Activated naive CD4-positive, alpha-beta T cell (primary cell): ENCODE measurements at regions not wholly inside any gene's neighbourhood (a gene's known extent, or its start where the extent isn't known, plus 50 kb on each side); places are given as distances from the start of the nearest gene placed in this dataset.

ENCODE experiments used
- DNase-seq, 4 experiments: peaks; one replicate each; lab custom pipeline; 2025; lab: John Stamatoyannopoulos, UW

DNA sequence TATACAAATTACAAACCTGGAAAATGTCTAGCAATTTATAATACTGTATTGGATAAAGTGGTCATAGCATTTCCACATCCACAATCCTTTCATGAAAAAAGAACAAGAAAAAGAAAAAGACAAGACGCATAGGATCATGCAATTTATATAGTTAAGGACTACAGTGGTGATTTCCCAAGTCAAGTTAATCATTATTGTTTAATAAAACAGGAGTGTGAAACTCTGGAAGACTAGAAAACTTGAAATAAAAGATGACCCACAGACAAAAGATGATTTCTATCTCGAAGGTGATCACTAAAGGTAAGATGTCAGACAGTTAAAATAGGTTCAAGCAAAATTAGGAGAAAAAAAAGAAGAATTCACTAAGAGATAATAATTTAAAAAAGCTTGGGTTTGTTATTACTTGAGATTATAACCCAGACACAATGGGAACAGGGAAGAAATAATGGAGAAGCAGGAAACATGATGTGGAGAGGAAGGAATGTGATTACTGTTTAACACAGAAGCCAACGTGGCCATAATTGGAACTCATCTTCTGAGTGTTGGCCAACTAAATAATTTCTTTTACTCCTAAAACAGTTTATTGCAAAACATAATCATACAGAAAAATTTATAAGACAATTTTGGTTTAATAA, 441.2 kb upstream of the ANO3 start:
- no peak for DNase-seq

DNA sequence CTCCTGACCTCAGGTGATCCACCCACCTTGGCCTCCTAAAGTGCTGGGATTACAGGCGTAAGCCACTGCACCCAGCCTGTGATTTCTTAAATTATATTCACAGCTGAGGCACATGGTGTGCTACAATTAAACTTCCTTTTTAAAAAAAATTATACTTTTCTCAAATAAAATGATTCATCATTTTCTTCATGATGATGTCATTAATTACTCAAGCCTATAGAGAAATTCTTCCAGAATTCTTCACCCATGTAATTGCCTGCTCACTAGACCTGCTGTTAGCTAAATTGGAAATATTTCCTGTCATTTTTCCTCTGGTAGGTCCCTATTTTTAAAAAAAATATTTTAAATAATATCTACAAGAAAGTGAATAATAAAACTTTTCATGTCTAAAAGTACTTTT, 440.0 kb upstream of the ANO3 start:
- no peak for DNase-seq

DNA sequence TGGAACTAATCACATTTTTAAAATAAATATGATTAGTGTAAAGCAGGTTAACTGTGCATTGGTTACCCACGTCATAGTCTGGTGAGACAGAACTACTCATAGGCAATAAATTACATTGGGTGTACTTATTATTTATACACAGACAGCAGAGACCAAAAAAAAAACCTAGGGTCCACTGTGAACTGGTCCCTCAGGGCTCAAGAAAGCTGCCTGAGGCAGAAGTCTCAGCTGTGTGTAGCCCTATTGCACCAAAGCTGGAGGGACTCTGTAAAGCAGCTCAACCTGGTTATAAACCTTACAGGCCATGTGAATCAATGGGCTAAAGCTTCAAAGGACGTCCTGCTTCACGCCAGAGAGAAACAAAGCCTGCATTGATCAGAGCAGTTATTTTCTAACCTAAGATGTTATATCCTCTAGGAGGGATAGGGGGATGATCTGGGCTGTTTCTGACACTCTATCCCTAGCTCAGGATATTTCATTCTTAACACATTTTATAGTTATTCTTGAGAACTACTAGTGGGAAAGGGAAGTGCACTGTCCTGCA, 432.2 kb upstream of the ANO3 start:
- DNase-seq: no peak

DNA sequence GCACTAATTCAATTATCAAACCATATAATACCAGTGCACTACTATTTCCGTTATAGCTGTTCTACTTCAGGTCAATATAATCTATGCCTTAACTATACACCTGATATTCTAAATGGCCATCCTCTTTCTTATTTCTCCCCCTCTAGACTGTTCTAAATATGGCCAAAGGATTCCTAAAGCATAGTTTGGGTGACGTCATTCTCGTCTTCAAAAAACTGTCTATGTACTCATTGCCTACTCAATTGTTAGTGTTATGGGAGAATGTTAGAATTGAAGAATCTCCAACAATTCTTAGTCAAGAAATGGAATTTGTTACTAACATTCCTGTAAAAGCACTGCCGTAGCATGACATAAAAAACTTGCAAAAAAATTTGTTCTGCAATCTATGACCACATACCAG, 431.1 kb upstream of the ANO3 start:
- no peak for DNase-seq

DNA sequence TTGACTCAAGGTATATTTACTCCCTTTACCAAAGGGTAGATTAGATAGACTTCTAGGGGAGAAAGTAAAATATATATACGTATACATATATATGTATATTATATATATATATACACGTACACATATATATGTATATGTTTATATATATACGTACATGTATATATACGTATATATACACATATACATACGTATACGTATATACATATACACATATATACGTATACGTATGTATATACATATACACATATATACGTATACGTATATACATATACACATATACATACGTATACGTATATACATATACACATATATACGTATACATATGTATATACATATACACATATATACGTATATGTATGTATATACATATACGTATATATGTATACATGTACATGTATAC, 430.5 kb upstream of the ANO3 start:
- DNase-seq: no peak

DNA sequence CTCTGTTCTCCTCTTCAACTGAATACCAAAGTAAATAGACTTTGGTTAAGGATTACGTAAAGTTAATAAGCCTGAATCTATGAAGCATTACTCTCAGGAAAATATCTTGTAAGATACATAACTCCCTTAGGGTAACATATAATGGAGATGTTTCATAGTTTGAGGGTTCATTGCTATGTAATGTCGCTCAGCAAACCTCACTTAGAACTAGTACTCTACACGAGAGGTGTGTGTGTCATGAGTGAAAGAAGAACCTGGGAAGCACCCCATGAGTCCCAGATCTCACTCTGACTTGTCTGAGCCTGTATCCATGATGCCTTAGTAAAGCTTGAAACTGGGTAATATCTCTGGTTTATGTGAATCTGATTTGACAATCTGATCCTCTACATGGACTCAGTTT, 429.5 kb upstream of the ANO3 start:
- no peak for DNase-seq

DNA sequence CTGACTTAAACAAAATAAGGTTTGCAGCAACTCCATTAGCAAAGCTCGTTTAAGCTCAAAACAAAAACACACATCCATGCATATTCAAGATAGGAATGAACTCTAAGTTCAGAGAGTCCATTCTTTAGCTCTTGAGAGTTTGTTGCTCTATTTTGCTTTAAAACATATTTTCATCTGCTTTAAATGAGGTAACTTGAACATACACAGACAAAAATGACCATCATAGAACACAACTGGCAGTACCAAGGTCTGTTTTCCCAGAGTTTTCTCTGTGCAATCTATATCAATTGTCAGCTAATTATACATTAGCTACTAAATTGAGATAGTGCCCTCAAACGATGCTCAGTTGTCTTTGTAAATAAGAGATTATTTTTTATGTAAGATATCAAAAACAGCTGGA, 423.2 kb upstream of the ANO3 start:
- DNase-seq: no peak

DNA sequence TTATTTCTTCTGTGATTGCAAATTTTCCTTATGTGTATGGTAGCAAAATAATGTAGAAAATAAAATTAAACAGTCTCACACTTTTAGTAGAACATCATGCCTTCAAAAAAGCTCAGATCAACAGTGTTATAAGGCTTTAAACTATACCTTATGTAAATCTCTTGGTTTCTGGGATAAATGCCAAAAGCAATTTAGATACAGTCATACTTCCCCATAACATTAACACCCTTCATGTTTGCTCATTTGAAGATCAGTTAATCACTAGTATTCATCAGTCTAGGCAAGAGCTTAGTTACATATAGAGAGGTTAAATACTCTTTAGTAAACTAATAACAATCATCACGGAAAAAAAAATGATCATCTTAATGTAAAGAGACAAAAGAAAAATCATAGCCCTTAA, 421.8 kb upstream of the ANO3 start:
- DNase-seq: no peak

DNA sequence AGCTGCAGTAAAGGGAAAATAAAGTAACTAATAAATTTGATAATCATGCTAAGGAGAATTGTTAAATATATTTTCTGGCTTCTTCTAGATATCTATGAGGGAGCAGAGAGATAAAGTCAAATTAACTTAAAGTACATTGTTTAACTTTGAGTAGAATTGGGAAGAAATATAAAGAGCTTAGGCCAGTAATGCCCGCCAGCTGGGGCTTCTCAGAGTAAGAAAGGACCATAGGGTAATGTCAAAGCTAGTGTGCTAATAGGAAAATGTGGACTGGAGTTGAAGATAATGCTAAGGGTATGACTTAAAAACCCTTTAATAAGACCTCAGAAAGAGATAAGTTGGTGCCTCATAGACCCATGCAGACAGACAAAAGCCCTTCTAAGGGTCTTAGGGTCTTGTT, 411.6 kb upstream of the ANO3 start:
- no peak for DNase-seq

DNA sequence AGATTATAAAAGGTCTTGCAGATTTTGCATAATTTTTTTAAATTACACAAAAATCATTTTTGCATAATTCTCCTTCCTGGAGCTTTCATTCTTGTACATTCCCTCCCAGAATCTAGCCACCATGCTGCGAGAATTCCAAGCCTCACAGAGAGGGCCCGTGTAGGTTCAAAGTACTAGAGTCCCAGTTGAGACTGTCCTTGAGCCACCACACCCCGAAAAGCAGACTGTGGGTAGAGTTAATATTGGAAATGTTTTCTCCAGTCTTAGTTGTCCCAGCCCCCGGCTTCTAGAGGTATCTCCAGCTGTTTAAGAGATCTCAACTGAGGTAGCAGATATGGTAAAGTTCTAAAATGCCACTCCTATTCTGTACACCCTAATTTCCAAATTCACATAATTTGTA, 407.3 kb upstream of the ANO3 start:
- DNase-seq: no peak

DNA sequence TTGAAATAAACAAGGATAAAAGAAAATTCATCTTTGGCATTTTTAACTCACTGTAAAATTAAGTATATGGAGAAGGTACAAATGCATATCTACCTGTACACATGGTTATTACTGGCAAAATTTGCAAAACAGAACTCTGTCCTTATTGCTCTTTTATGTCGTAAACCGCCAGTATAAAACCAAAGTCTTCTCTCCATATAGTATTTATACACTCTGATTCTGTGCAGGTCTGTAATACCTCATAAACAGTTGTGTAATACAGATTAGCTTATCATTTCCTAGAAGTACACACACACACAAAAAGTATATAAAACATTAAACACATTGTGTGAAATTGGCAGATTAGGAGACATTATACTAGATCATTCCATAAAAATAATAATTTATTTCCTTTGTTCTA, 406.6 kb upstream of the ANO3 start:
- no peak for DNase-seq

DNA sequence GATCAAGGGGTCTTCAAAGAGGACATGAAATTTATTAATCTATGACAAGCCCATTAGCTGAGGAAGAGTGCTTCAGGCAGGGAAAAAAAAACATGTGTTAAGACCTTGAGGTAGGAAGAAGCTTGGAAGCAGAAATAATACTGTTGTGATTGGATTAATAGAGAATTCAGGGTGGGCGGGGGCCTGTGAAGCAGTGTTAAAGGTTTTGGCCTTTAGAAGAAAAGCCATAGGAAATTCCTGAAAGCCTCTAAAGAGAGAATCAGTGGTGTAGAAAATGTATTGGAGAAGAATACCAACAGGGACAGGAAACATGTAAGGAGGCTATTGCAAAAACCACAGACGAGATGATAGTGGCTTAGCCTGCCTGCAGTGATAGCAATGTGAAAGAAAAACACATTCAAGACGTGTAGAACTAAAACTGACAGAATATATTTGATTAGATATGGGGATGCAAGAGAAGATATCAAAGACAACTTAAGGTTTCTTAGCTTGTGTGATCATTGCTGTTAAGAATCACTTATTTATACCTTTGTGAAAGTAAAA, 404.4 kb upstream of the ANO3 start:
- no peak for DNase-seq

DNA sequence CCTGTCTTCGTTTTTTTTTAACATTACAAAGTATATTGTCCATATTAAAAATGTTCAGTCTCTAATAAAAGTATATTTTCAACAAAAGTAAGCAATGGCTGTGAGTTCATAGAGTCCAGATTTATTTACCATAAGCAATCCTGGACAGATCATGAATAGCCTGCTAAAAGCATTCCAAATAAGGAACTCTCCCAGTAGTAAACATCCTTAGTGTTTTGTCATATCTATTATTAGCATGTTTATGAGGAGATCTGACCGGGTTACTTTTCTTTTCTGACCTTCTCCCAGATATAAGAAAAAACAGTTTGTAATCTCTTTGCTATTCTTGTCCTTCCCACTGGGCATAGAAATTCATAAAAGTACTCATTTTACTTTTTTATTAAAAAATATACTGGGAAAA, 403.9 kb upstream of the ANO3 start:
- DNase-seq: no peak

DNA sequence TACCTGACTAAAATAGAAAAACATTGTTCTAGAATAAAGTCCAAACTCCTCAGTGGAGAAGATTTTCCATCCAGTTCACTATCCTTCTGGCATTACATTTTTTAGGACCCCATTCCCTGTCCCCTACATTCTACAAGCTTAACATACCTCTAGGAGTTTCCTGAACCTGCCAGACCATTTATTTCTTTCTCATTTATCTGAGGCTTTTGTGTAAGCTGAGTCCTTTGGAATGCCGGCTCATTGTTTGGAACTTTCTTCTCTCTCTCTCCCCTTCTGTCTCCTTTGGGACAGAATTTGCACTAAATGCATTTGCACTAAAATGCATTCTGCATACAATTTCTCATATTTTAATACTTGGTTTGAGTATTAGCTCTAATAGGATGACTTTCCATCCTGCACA, 393.0 kb upstream of the ANO3 start:
- DNase-seq: no peak

DNA sequence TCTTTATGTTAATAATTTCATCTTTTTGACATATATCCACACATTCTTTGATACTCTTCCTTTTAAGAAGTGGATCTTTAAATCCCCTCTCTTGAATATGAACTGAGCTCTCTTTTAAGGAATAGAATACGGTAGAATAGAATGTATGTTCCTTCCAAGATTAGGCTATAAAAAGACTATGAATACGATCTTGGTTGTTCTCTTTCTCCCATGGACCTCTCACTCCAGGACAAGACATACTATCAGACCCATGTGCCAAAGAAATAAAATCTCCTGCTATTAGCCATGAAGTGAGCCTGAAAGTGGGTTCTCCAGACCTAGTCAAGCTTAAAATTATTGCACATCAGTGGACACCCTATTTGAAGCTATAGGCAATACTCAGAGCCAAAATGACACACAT, 392.2 kb upstream of the ANO3 start:
- DNase-seq: no peak

DNA sequence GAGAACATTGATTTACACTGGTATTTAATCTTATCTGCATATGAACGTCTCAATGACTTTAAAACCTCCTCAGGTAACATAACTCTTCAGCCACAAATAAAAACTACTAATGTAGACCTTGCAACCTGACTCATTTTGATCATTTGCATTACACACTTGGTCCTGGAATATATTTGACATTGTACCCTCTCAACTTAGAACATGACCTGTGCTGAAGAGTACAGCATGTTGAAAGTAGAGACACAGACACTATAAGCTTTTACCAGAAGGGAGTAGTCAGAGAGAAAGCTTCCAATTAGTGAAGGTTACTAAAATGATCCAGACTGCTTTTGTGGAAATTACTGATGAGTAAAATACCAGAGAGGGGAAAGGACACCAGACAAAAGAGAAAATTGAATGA, 390.6 kb upstream of the ANO3 start:
- no peak for DNase-seq

DNA sequence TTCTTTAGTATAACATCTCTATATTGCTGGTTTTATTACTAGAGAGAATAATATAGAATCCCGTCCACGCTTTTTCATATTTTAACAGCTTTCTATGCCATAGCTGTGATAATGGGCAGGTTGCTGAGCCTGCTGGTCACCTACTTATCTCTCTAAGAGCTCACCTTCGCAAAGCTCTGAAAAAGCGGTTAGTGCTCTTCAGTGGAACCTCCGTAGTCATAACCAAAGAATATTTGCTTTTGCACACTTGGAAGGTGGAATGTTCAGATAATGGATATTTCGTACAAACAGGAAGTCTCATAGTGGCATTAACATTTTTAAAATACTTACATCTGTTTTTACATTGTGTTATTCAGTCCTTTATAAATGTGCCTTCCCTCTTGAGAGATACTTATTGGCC, 388.9 kb upstream of the ANO3 start:
- DNase-seq: no peak

DNA sequence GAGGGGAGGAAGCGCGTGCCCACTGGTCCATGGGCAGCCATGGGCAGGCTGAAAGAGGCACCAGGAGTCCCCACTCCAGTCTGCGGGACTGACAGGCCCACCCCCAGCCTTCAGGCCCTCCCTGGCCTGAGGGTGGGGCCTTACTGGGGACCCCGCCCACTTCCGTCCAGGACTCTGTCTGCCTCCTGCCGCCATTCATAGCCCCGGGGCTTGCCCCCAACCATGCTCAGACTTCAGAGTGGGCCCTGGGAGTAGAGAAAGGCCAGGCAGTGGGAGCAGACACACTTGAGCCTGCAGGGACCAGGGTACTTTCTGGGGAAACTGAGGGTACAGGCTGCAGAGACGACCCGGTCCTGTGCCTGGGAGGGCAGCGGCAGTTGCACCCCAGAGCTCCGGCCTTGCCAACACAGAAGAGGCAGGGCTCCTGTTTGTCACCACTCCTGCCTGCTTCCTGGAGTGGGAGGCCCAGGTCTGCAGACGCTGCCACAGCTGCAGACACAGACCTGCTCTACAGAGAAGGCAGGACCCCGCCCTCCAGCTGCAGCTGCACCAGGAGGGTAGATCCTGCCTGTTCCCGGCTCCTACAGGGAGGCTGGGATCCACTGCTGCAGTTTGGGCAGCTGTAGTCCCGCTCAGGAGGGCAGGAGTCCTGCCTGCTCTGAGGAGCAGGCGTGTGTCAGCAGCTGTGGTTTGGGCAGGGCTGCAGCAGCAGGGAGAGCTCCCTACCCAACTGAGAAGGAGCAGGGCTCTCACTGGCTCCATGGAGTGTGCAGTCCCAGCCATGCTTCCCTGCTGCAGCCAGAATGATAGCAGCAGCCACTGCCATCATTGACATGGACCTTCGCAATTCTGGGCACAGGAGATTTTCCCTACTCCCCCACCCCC, 387.9 kb upstream of the ANO3 start:
- no peak for DNase-seq

DNA sequence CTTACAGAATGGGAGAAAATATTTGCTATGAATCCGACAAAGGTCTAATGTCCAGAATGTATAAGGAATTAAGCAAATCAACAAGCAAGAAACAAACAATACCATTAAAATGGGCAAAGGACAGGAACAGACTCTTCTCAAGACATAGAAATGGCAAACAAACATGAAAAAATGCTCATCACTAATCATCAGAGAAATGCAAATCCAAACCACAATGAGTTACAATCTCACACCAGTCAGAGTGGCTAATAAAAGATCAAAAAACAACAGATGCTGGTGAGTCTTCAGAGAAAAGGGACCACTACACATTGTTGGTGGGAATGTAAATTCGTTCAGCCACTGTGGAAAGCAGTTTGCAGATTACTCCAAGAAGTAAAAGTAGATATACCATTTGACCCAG, 382.0 kb upstream of the ANO3 start:
- DNase-seq: no peak

DNA sequence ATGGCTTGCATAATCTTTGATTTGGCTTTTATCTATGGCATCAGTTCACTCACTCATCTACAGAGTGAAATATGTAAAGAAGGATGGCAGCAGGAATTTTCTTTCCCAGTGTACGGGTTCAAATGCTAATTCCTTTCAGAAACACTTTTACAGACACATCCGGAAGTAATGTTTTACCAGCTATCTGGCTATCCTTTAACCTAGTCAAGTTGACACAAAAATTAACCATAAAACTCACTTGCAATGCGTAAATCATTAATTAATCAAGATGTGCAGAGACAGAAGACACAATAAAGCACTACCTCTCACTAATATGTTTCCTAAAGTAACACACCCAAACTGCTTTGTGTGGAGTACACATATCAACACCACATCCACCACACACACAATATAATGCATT, 378.9 kb upstream of the ANO3 start:
- no peak for DNase-seq

DNA sequence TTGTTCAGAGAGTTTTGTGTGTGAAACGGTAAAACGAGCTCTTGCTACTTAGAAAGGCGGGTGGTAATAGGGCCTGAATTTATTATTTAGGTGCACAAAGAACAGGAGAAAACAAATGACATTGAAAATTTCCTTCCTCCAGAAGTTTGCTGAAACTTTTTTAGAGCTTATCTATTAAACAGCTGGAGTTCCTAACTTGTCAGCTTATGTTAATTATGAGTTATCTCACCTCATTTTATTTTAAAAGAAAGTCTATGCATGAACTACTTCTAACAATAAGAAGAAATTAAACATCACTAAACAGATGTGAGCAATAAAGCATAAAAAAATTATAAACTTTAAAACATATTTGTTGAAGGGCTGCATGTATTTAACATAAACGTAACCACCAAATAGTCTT, 373.9 kb upstream of the ANO3 start:
- no peak for DNase-seq

DNA sequence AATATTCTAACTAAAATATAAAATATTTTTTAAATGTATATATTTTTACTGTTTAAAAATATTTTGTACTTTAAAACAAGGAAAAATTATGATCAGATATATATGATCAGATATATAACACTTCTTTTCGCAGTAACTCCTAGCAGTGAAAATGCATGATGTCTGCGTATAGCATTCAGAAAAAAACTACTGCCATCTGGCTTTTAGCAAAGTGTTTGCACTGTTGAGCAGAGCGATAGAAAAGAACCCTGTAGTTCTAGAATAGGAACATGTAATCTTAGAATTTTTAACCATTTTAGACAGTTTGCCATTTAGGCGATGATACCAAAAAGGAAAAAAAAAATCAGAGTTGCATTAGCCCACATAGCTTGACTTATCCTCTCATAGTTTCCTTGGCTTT, 370.4 kb upstream of the ANO3 start:
- DNase-seq: no peak

DNA sequence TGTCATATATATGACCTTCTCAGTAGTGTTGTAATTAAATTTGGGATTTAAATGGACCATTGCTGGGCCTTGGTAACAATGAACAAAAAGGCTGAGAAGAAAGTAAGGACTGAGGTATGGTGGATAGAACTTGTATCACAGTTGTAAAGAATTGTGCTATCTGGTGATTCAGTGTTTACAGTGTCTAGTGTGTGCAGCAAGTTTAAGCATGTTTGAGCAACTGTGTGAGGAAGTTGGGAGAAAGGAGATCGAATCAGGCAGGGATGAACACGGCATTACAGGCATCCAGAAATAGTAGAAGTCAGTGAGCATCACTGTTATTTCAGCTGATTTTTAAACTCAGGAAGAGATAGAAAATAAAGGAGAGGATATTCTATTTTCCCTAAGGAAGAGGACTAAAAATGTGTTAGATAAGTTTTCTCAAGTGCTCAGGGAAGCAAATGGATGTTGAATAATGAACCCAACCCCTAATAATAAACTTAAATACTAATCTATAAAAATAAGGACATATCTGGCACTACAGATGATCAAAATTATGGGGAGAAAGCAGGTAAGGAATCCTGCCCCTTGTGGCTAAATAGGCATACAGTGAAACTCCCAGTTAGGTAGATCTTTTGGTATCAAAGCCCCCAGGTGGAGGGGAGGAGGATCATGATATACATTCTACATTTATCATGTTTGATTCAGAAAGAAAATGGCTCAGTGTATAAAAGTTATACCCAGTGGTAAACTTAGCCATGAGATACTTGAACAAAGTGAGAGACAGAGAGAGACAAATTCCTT, 361.0 kb upstream of the ANO3 start:
- no peak for DNase-seq
